GM19351 (cell line): ENCODE measurements at regions not wholly inside any gene's neighbourhood (a gene's known extent, or its start where the extent isn't known, plus 50 kb on each side); places are given as distances from the start of the nearest gene placed in this dataset.

Experiments used
- ATAC-seq: cut with Tn5 transposase; IDR thresholded peaks from one replicate; pipeline ENCODE4 v1.9.1; 2021; ENCODE audit warnings: mild to moderate bottlenecking, moderate library complexity; ENCODE audit not compliant: unreplicated experiment

DNA sequence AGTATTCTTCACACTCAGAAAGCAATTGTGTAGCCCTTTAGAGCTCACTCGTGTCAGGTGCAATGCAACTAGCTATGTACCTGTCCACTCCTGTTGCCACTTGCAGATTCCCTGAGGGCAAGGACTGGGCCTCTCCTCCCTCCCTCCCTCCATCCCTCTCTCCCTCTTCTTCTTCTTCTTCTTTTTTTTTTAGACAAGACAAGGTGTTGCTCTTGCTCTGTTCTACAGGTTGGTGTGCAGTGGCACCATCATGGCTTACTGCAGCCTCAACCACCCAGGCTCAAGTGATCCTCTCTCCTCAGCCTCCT lies 119.7 kb downstream of the ACKR3 start:
- no peak for ATAC-seq

DNA sequence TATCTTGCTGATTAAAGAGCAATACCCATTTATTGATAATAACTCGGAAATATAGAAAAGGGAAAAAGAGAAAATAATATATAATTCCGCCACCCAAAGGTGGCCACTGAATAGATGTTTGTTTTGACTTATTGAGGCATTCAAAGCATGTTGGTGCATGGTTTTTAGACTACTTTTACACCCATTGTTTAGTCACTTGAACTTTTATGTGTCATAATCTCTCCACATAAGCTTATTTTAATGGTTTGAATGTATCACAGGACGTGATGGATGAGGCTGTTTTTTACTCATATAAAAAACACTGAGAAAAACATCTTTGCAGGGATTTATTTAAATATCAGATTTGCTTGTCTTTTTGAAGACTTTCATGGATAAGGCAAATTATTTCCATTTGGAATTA lies 120.4 kb downstream of the ACKR3 start:
- no peak for ATAC-seq

DNA sequence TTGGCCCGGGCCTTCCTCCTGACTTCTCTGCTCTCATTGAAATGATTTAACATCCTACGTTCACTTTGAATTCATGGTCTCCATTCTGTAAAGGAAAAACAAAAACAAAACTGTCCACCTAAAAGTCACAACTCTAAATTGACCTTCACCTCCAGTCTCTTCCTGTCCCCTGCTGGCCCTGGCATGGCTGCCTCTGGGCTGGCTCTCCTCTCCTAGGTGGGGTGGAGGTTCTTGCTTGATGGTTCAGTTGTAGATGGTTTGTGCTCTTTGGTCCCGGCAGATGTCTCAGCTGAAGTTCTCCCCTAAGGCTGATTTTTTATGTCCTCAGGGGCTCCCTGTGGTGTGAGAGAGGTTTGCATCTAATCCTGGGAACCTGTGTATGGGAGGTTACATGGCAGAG lies 121.1 kb downstream of the ACKR3 start:
- no peak for ATAC-seq

DNA sequence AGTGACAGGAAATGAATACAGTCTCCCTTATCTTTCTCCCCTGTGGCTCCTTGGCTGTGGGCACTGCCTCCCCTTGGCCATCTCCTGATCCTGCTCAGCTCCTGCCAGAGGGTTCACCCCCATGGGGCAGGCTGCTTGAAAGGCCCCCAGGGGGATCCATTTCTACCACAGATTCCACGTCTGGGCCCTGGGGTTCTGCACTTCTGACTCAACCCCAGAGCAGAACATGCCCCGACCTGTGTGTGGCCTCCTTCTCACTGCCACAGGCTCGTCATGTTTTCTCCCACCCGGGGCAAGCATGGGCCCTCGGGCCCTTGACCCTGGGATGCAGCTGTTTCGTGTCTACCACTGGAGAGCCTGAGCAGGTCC lies 122.2 kb downstream of the ACKR3 start:
- ATAC-seq, result no peak

DNA sequence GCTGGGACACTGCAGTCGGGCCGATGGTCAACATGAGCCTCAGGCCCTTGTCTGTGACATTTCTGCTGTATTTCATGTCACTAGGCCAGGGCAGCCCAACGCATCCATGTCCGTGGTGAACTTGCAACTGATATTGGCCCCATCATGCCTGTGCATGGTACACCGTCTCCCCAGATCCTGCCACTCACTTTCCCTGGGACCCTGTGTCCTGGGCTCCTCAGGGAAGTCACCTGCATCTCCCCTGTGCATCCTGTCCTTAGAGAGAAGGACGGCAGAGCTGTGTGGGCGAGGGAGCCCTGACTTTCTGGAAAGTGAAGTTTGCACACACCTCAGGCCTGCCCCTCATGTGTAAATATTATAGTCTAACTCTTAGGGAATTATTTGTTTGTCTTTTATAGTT lies 123.3 kb downstream of the ACKR3 start:
- ATAC-seq, result no peak

DNA sequence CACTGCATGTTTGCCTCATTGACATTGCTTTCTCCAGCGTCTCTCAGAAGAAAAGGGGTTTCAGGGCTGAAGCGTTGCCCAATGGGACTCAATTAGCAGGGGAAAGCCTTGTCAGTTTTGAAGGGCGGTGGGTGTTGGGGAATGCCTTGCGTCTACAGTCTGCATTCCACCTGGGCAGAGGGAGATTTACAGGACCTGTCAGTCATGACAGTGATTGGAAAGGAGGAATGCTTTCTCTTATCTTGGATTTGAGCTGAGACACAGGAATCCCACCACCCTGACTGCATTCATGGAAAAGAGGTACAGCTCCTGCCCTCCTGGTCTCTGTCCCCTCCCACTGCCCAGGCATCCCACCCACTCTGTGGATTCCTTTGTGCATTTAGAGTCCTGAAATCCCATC lies 123.9 kb downstream of the ACKR3 start:
- ATAC-seq, result no peak

DNA sequence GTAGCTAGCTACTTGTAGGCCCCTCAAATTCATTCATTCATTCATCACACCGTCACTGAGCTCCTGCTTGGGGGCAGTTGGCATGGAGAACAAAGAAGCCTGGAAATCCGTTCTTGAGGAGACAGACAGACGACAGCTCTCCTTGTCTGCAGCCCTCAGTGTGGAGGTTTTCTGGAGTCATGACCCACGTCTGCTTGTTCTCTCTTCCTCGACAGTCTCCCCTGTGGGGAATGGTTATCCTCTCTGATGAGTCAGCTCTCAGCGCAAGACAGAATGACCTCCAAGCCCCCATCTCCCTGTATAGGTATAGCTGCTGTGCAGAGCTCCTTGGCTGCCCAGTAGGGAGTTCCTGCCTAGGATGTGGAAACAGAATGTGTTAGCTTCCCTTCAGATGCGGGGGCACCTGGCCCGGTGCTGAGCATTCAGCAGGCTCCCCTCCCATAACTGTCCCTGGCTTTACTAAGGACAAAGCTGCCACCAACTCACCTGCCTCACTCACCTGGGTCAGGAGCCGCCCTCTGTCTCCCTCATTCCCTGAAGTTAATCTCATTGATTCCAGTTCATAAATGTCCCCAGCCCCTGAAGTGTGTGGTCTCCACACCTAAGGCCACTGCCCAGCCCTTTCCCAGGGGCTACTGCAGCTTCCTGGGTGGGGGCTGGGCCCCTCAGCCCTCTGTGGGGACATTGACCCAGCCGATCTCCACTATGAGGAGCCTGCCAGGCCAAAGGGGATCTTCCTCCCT lies 124.7 kb downstream of the ACKR3 start:
- ATAC-seq, result no peak

DNA sequence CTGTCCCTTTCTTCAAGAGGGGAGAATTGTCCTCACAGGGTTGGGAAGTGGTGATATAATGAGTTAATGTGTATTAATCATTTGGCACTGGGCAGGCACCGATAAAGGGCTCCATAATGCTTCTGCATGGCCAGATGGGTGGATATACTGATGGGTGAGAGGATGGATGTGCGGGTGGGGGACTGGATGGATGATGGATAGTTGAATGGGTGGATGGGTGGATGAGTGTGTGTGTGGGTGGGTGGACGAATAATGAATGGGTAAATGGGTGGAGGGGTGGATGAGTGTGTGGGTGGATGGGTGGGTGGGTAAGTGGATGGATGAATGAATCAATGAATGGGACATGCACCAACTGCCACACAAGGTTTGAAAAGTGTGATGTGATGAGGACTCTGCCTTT lies 127.2 kb downstream of the ACKR3 start:
- ATAC-seq, result no peak

DNA sequence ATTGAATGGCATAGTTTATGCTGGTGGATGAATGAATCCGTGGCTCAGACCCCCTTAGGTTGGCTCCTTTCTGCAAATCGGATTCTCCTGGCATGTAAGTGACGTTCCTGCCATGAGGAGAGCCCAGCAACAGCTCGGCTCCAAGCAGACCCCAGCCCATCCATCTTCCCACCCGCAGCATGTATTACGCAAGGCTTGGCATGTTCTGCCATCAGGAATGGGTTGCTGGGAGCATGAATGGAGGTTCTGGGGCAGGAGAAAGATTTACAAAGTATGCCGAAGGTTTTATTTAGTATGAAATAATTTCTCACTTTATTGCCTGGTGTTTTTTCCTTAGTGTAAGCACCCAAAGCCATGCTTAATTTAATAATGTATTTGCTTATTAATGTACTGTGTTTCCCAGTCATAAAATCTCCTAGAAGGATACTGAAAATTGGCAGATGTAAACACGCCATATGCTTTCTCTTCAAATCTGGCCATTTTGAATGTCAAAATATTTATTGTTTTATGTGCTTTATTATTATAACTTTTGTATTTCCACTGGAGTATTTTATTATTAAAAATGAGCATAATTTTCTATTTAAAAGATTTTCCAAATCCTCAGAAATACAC lies 128.5 kb downstream of the ACKR3 start:
- no peak for ATAC-seq

DNA sequence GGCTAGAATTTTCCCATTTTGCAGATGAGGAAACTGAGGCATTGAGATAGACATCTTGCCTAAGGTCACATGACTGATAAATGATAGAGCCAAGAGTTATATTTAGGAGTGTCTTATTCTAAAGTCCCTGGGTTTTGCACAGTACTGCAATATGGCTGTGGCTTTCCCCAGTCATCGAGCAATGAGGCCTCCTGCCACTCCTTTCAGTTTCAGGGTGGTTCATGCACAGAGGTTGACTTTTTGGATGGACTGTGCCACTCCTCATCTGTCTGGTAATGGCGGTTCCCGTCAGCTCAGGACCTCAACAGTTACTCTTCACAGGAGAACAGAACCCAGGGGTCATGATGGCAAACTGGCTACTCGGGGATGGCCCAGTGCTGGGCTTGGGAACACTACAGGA lies 131.1 kb downstream of the ACKR3 start:
- no peak for ATAC-seq

DNA sequence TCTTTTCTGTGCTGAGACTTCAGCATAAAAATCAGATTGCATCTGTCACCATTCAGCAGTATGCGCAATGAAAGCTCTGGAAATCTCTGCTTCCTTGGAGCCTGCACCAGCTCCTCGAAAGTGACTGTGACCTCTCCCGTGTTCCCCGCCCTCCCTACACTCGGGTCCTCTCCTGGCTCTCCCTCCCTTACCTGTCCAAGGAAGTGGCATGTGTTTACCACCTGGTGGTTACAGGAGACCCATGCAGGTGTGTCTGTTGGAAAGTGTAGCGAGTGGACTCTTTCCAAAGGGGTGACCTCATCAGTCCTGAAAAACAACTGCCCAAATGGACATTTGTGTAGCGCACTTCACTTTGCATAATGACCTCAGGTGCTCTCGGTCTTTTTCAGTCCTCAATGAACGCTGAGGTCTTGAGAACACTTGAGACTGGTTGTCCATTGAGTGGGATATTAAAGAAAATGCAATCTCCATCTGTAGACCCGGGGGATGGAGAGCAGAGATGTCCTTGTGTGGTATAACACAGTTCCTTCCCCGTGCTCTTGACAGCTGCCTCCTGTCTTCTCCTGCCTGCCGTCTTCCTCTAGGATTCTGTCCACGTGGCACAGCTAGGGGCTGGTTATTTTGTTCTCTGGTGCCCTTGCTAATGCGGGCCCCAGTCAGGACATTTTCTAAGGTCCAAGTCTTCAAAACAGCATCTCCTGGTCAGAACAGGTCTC lies 133.2 kb downstream of the ACKR3 start:
- no peak for ATAC-seq

DNA sequence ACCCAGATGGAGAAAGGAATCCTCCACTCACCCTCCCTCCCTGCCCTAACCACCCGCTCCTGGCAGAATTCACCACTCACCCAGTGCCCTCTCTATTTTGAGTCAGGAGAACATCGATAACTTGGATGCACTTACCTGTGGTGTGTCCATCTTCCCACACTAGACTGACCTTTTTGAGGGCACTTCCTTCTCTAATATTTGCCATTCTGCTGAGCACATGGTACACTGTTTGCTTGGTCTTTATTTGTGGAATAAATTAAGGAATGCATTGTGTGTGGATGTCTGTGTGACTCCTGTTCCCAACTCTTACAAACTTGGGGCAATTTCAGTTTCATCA lies 133.7 kb downstream of the ACKR3 start:
- no peak for ATAC-seq

DNA sequence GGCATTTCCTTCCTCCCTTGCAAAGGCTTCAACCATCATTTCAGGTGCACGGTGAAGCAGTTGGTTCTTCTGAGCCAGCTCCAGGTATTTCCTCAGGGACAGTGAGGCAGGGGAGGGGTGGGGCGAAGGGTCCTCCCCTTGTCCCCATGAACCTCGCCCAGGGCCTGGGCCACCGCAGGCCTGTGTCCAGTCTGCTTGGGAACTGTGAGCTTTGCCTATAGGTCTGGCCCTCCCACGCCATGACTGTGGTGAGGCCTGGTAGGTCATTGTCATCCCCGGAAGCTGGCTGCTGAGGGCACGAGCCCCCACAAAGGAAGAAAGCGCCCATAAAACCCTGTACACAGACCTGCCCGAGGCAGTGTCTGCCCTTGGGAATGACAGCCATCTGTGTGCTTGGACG lies 134.3 kb downstream of the ACKR3 start:
- ATAC-seq, result no peak

DNA sequence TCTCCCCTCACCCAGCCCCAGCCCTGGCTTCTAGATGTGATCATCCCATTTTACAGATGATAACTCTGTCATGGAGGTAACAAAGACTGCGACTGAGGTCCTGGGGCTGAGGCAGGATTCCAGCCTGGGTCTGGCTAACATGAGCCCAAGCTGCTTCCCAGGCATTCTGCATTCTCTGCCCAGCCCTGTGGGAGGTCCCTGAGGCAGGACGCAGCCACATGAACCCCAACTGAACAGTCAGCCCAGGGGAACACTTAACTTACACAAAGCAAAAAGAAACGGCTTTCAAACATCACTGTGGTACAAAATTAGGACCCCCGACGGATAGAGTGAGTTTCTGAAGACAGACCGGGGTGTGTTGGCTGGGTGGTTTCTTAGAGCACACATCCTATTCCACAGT lies 135.3 kb downstream of the ACKR3 start:
- no peak for ATAC-seq

DNA sequence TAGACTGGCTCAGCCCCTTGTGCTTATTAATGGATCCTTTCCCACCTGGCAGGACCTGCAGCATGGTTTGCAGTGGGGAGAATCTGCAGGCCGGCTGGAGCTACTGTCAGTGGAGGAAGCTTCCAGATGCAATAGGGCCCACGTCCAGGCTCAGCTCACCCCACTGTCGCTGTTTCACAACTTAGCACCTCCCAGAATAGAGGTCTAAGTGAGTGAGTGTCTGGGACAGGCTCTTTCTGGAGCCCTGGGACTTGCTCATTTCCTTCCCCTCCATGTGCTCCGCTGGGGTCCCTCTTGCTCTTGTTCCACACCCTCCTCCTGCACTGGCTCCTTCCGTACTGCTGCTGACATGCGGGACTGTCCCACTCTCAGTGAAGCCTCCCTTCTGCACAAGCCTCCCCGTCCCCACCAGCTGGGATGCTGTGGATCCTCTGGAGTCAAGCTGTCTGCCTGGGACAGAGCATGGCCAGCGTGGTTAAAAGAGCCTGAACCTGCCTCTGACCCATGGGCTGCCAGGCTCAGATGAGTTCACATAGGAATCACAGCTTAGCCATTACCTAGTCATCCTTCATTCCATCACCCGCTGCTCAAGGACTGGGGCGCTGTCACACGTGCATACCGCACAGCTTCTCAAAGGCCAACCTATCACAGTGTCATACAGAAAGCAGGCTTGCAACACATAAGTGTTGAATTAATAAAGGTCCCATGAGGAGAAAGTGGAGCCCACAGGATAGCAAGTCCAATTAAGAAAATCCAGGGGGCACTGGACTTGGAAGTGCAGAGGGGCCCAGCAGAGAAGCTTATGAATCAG lies 135.9 kb downstream of the ACKR3 start:
- no peak for ATAC-seq

DNA sequence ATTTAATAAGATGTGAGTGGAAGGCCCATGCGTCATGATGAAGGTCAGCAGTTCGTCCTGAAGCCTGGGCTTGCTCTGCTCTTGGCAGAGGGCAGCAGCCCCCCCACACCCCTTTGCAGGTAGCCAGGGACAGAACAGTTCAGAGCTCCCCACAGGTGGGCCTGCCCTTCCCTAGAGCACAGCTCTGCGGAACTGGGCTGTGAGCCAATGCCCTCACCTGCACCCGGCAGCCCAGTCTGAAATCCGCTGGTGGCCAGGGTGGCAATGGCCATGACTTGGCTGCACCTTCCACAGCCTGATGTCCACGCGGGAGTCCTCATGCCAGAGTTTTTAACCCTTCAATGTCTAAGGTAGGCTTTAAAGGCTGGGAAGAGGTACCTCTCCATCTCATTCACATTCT lies 136.7 kb downstream of the ACKR3 start:
- ATAC-seq, result no peak

DNA sequence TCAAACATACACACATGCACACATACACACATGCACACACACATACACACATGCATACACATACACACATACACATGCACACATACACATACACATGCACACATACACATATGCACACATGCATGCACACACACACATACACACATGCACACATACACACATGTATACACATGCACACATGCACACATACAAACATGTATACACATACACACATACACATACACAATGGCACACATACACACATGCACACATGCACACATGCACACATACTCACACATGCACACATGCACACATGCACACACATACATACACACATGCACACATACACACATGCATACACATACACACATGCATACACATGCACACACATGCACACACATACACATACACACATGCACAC lies 137.2 kb downstream of the ACKR3 start:
- ATAC-seq, result no peak

DNA sequence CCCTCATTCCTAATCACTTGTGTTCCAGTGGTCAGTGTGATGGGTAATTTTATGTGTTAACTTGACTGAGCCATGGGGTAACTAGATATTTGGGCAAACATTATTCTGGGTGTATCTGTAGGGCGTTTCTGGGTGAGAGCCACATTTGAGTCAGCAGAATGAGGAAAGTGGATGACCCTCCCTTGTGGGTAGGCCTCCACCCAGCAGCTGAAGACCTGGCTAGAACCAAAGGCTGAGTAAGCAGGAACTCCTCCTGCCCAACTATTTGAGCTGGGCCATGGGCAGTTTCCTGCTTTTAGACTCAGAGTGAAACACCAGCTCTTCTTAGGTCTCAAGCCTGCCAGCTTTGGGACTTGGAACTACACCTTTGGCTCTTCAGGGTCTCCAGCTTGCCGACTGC lies 141.8 kb downstream of the ACKR3 start:
- no peak for ATAC-seq

DNA sequence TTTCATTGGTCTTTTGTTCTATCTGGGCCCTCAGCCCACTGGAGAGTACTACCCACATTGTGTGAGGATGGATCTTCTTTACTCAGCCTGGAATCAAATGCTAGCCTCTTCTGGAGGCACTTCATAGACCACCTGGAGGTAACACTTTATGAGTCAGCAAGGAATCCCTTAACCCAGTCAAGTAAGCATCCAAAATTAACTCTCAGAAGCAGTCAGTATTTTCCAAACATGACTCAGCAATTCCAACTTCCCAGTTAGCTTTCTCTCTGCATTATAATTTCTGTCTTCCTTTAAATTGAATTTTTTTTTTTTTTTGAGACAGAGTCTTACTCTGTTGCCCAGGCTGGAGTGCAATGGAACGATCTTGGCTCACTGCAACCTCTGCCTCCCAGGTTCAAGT lies 142.7 kb downstream of the ACKR3 start:
- ATAC-seq, result no peak

DNA sequence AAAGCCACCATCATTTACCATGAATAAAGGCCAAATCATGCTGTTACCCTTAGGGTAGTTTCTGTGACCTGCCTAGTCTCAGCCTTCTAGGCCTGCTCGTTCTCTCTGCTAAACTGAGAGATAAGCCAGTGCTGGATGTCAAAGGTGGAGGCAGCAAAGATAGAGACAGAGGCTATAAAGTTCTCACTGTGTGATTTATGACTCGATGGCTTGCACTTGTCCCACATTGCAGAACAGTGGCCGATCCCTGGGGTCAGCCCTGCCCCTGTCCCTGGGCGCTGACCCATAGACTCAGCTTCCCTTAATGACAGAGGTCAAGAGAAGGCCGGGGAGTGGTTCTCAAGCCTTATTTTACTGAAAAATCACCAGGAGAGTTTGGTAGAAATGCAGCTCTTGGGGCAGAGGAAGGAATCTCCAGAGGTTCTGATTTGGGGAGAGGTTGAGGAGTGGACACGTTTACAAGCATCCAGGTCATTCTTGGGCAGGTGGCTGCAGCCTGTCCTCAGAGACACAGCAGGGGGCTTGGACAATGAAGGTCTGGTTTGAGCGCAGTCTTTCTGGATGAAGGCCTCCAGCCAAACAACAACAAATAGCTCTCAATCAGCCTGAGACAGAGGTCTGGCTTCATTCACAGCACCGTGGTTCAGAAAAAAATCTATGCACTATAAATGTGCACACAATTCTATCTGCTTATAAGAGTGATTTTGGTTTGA lies 143.5 kb downstream of the ACKR3 start:
- ATAC-seq, result no peak

DNA sequence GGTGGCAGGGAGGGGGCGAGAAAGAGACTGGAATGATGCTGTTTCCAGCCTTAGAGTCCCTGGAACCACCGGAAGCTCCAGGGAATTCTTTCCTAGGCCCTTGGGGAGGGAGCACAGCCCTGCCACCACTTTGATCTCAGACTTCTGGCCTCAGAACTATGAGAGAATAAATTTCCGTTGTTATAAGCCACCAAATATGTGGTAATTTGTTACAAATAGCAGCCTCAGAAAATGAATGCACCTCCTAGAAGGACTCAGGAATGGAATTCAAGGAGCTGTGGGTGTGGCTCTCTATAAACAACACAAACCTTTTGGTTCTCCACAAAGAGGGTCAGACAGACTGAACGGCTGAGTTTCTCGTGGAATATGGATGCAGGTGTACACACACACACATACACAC lies 144.5 kb downstream of the ACKR3 start:
- ATAC-seq, result no peak
